Breast epithelium (tissue), 3 donors: ENCODE measurements at regions not wholly inside any gene's neighbourhood (a gene's known extent, or its start where the extent isn't known, plus 50 kb on each side); places are given as distances from the start of the nearest gene placed in this dataset.

Experiments
- CTCF ChIP-seq, 3 donors: fragments of 450-650 bp; IDR thresholded peaks; one replicate each; pipeline ENCODE4 v1.5.1; 2016 to 2017; ENCODE audit warnings: antibody characterized with exemption in 3 of 3, mild to moderate bottlenecking in 3 of 3, moderate library complexity in 3 of 3
- POLR2AphosphoS5 ChIP-seq, 3 donors: sonication (generic); formaldehyde crosslinking; IDR thresholded peaks; one replicate each; pipeline ENCODE4 v1.6.1; 2017; ENCODE audit warnings: antibody characterized with exemption in 3 of 3

GRCh38 chrX:9394212-9394611, 70.6 kb upstream of the TBL1X start:
- TF ChIP-seq POLR2AphosphoS5 (IDR thresholded peaks at IDR 0.05) = no peak
- no peak for TF ChIP-seq CTCF (IDR thresholded peaks at IDR 0.05)
